ENCODE measurements at regions not wholly inside any gene's neighbourhood (a gene's known extent, or its start where the extent isn't known, plus 50 kb on each side); places are given as distances from the start of the nearest gene placed in this dataset.

DNA sequence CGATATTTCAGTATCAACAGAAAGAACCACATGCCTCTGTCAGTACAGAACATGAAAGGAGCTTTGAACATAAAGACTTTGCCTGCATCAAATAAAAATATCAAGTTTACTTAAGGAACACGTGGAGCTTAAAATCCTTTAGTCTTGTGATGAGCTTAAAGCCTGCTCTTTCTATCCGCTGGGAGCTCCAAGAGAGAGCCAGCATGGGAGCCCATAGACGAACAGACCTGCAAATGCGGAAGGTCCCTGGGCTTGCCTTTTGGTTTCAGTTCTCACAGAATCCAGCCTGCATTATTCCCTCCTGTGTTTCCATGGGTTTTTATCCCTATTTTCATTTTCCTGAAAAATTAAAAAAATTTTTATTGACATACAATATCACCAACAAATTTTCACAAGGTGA lies 530.6 kb upstream of the RGMA start:
- TF ChIP-seq, protein P1, sequence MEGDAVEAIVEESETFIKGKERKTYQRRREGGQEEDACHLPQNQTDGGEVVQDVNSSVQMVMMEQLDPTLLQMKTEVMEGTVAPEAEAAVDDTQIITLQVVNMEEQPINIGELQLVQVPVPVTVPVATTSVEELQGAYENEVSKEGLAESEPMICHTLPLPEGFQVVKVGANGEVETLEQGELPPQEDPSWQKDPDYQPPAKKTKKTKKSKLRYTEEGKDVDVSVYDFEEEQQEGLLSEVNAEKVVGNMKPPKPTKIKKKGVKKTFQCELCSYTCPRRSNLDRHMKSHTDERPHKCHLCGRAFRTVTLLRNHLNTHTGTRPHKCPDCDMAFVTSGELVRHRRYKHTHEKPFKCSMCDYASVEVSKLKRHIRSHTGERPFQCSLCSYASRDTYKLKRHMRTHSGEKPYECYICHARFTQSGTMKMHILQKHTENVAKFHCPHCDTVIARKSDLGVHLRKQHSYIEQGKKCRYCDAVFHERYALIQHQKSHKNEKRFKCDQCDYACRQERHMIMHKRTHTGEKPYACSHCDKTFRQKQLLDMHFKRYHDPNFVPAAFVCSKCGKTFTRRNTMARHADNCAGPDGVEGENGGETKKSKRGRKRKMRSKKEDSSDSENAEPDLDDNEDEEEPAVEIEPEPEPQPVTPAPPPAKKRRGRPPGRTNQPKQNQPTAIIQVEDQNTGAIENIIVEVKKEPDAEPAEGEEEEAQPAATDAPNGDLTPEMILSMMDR (conservative IDR thresholded peaks at IDR 0.05; ENCODE audit: low read length): no peak
- no peak overlapping the region for H3K4me3 ChIP-seq (ENCODE audit: low read length)
- DNase-seq (ENCODE audit: low read depth): no peak

DNA sequence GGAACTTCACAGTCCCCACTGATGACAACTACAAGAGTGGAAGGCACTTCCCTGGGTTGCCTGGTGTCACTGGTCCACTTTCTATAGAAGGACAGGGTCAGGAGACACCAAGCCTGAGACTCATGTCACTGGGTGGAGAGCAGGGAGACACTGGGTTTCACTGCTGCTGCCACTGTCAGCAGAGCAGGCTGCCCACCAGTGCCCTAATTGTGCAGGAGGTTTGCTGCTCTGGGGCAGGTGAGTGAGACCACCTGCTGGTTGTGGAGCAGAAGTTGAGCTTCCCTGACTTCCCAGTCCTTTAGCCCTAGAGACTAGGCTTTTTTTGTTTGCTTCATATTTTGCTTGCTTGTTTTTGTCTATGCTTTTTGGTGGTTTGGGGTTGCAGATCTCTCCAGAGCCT lies 528.4 kb upstream of the RGMA start:
- no peak overlapping the region for H3K4me3 ChIP-seq (ENCODE audit: low read length)
- DNase-seq (ENCODE audit: low read depth): no peak
- TF ChIP-seq, protein P1 (conservative IDR thresholded peaks at IDR 0.05; ENCODE audit: low read length): no peak

DNA sequence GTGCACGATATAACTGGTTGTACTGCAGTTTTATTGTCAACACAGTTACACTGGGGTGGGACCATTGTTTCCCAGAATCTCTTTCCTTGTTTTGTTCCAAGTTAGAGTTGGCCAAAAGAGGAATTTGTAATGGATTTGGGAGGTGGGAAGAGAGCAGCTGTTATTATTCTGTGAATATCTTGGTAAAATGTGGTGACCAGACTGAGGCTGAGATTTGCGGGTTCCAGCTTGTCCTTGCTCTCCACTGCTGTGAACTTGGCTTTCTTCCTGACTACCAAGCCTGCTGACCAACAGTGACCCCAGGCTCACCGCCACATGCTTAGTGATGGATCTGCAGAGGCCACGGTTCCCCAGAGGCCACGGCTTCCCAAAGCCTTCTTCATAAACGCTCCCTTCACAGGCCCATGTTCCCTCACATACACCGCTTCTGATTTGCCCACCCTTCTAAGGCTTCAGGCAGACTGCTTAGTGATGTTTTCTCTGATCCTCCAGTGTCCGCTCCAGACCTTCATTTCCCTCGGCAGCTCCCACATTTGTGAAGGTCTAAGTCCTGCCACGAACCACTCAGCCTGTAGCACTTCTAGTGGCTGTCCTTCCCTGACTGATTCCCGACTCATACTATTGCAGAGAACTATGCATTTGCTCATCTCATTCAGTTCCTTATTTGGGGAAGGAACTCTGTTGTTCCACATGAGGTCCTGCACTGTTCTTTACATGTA lies 525.5 kb upstream of the RGMA start:
- TF ChIP-seq, protein P1 (conservative IDR thresholded peaks at IDR 0.05; ENCODE audit: low read length): no peak
- no peak for DNase-seq (ENCODE audit: low read depth)
- H3K4me3 ChIP-seq (ENCODE audit: low read length): no peak overlapping the region

DNA sequence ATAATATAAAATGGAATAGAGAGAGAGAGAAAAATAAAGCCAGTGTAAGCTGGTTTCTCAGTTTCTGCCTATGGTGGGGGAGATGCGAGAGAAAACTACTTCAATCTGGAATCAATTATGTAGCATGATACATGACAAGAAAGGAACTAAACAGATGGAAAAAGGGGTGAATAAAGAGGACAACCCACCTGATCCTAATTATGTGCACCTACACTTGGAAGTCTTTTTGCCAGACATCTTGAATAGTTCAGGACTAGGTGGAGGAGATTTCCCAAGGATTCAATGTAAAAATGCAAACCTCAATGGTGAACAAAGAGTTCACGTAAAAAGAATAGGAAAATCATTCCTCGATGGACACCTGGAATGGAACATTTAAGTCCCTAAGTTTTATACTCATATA lies 524.4 kb upstream of the RGMA start:
- no peak overlapping the region for H3K4me3 ChIP-seq (ENCODE audit: low read length)
- DNase-seq (ENCODE audit: low read depth): no peak
- TF ChIP-seq, protein P1 (conservative IDR thresholded peaks at IDR 0.05; ENCODE audit: low read length): no peak

DNA sequence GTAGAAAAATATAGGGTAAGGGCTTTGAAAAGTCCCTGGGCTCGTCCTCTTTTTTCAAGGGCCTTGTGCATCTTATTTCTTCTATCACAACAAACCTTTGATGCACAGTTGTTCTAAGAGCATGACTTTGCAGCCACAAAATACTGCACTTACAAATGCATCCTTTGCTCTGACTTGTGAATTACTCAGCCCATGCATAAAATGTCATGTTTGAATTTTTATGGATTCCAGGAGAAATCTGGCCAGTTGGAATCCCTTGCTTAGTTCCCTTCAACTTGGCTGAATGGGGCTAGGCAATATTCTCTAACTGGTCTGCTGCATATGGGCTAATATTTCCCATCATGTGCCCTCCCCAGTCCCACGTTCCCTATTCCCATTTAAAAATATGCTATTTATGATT lies 523.9 kb upstream of the RGMA start:
- DNase-seq (ENCODE audit: low read depth): no peak
- H3K4me3 ChIP-seq (ENCODE audit: low read length): no peak overlapping the region
- TF ChIP-seq, protein P1 (conservative IDR thresholded peaks at IDR 0.05; ENCODE audit: low read length): no peak

DNA sequence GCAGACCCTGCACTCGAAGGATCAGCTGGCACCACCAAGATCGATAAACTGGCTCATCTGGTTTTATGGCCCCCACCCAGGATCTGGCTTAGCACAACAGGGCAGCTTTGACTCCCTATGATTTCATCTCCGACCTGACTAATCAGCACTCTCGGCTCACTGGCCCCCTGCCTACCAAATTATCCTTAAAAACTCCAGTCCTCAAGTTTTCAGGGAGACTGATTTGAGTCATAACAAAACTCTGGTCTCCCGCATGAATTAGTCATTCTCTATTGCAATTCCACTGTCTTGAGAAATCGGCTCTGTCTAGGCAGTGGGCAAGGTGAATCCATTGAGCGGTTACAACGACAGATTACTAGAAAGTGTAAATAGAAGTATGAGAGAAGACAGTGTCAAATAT lies 521.9 kb upstream of the RGMA start:
- no peak overlapping the region for H3K4me3 ChIP-seq (ENCODE audit: low read length)
- no peak for DNase-seq (ENCODE audit: low read depth)
- TF ChIP-seq, protein P1 (conservative IDR thresholded peaks at IDR 0.05; ENCODE audit: low read length): no peak

DNA sequence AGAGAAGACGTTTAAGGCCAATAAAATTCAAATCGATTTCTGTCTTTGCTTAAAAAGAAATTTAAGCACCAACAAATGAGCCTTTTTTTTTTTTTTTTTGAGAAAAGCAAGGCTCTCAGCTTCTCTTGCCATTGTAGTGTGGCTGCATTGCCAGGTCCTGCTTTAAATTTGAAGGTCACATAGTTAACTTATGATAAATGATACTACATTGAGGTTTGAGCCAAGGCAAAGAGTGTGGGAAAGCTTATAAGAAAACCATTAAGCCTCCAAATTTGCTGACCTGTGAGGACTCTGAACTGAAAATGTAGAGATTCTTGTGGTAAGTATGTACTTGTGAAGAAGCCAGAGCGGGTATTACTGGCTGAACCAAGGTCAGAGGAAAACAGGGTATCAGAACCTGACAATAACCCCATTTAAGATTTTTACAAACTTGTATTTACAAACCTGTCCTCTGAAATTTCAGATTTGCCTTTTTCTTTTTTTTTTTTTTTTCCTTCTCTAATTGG lies 519.7 kb upstream of the RGMA start:
- TF ChIP-seq, protein P1 (conservative IDR thresholded peaks at IDR 0.05; ENCODE audit: low read length): no peak
- H3K4me3 ChIP-seq (ENCODE audit: low read length): no peak overlapping the region
- no peak for DNase-seq (ENCODE audit: low read depth)
